Loucy (cell line): ENCODE measurements at regions not wholly inside any gene's neighbourhood (a gene's known extent, or its start where the extent isn't known, plus 50 kb on each side); places are given as distances from the start of the nearest gene placed in this dataset.

Source experiments
- H2AFZ ChIP-seq: fragments of 200-600 bp; sonication (generic); 2 replicates; pipeline ENCODE4 v1.6.0; 2016; ENCODE audit warnings: antibody characterized with exemption, mild to moderate bottlenecking, low read length, moderate library complexity
- H3F3A ChIP-seq: fragments of 200-600 bp; 2 replicates; pipeline ENCODE4 v1.6.0; 2016; ENCODE audit warnings: antibody characterized with exemption, low read depth, mild to moderate bottlenecking
- H3K27me3 ChIP-seq: fragments of 200-600 bp; sonication (generic); 2 replicates; pipeline ENCODE4 v1.6.1; 2014; ENCODE audit warnings: low read length, mild to moderate bottlenecking; ENCODE audit not compliant: insufficient read depth, poor library complexity, severe bottlenecking
- H3K36me3 ChIP-seq: fragments of 200-600 bp; sonication (generic); 2 replicates; pipeline ENCODE4 v1.6.1; 2016; ENCODE audit warnings: low read length; ENCODE audit not compliant: insufficient read depth
- H3K4me1 ChIP-seq: fragments of 200-600 bp; sonication (generic); 2 replicates; pipeline ENCODE4 v1.5.1; 2014; ENCODE audit warnings: low read length, mild to moderate bottlenecking; ENCODE audit not compliant: insufficient read depth, poor library complexity, severe bottlenecking
- H3K4me2 ChIP-seq: fragments of 200-600 bp; sonication (generic); 2 replicates; pipeline ENCODE4 v1.6.0; 2014; ENCODE audit warnings: antibody characterized with exemption, low read length, low read depth, mild to moderate bottlenecking; ENCODE audit not compliant: poor library complexity, severe bottlenecking
- H3K4me3 ChIP-seq: fragments of 200-600 bp; sonication (generic); 2 replicates; pipeline ENCODE4 v1.5.1; 2014; ENCODE audit warnings: low read length, mild to moderate bottlenecking, mixed read lengths; ENCODE audit not compliant: poor library complexity, severe bottlenecking
- H3K79me2 ChIP-seq: fragments of 200-600 bp; sonication (generic); 2 replicates; pipeline ENCODE4 v1.6.1; 2014; ENCODE audit warnings: low read length; ENCODE audit not compliant: insufficient read depth
- H3K9ac ChIP-seq: fragments of 200-600 bp; sonication (generic); 2 replicates; pipeline ENCODE4 v1.6.0; 2014; ENCODE audit warnings: mild to moderate bottlenecking, low read depth, low read length, moderate library complexity; ENCODE audit not compliant: poor library complexity, severe bottlenecking
- H3K9me2 ChIP-seq: fragments of 200-600 bp; sonication (generic); replicated peaks from 2 replicates; pipeline ENCODE4 v1.6.1; 2016; ENCODE audit warnings: low read depth, low read length, mixed read lengths
- H3K9me3 ChIP-seq: fragments of 200-600 bp; sonication (generic); 2 replicates; pipeline ENCODE4 v1.6.1; 2014; ENCODE audit warnings: mild to moderate bottlenecking, antibody characterized with exemption, low read length, low read depth; ENCODE audit not compliant: insufficient read depth
- H4K20me1 ChIP-seq: fragments of 200-600 bp; sonication (generic); 2 replicates; pipeline ENCODE4 v1.6.0; 2014; ENCODE audit warnings: antibody characterized with exemption, low read length, mild to moderate bottlenecking; ENCODE audit not compliant: insufficient read depth, poor library complexity, severe bottlenecking
- CTCF ChIP-seq: fragments of 200-600 bp; sonication (generic); conservative IDR thresholded peaks from 2 replicates; pipeline ENCODE4 v1.5.1; 2014; ENCODE audit warnings: mild to moderate bottlenecking, antibody characterized with exemption, low read length
- EZH2phosphoT487 ChIP-seq: fragments of 200-600 bp; IDR thresholded peaks from 2 replicates; pipeline ENCODE4 v1.6.1; 2018; ENCODE audit warnings: antibody characterized with exemption, mild to moderate bottlenecking, moderate library complexity, borderline replicate concordance

- H3K4me3 ChIP-seq, result no peak overlapping the region
- H3K9ac ChIP-seq, result no peak overlapping the region
- H3K27me3 ChIP-seq, result no peaks in the 10 kb centered on the region
- no peaks in the 10 kb centered on the region for H3K9me3 ChIP-seq
- no peaks in the 10 kb centered on the region for H4K20me1 ChIP-seq
- H3K4me2 ChIP-seq, result no peak overlapping the region
- no peak for TF ChIP-seq CTCF
- TF ChIP-seq EZH2phosphoT487, result no peak
- H2AFZ ChIP-seq, result 0 out of 2 replicates have a peak overlapping the region, but pooled peaks have one; percentile 58
- H3K36me3 ChIP-seq, result no peaks in the 10 kb centered on the region
- no peaks in the 10 kb centered on the region for H3K9me2 ChIP-seq
- H3K79me2 ChIP-seq, result no peaks in the 10 kb centered on the region
- no peaks in the 10 kb centered on the region for H3F3A ChIP-seq
- peaks cover 7% of the 10 kb centered on the region for H3K4me1 ChIP-seq
These were observed 92.3 kb upstream of the NFIA start for GRCh38 chr1:60989749-60990713.

- Histone ChIP-seq H3K79me2 (no peaks in the 10 kb centered on the region), H4K20me1 (no peaks in the 10 kb centered on the region)
These were observed 93.5 kb upstream of the NFIA start for GRCh38 chr1:60988891-60989290.

GRCh38 chr1:60987904-60988303 is 94.5 kb upstream of the NFIA start:
- Histone ChIP-seq H3K79me2 (no peaks in the 10 kb centered on the region), H3K9me2 (no peaks in the 10 kb centered on the region), H3K27me3 (no peaks in the 10 kb centered on the region), H3F3A (no peaks in the 10 kb centered on the region), H3K4me1 (peaks cover 14% of the 10 kb centered on the region), H4K20me1 (no peaks in the 10 kb centered on the region), H3K4me2 (no peak overlapping the region), H3K9me3 (no peaks in the 10 kb centered on the region), H3K36me3 (no peaks in the 10 kb centered on the region), H3K4me3 (no peak overlapping the region), H3K9ac (no peak overlapping the region), H2AFZ (no peak overlapping the region)
- TF ChIP-seq EZH2phosphoT487, result no peak
- no peak for TF ChIP-seq CTCF

More at GRCh38 chr1:60988891-60989290, 93.5 kb upstream of the NFIA start:
- H3K9me2 ChIP-seq, result no peaks in the 10 kb centered on the region
- H3K4me3 ChIP-seq, result no peak overlapping the region
- no peak overlapping the region for H2AFZ ChIP-seq
- H3K4me2 ChIP-seq, result no peak overlapping the region
- no peaks in the 10 kb centered on the region for H3K9me3 ChIP-seq
- TF ChIP-seq CTCF (no peak), EZH2phosphoT487 (no peak)
- no peak overlapping the region for H3K9ac ChIP-seq
- H3F3A ChIP-seq, result no peaks in the 10 kb centered on the region
- H3K4me1 ChIP-seq, result peaks cover 14% of the 10 kb centered on the region
- H3K36me3 ChIP-seq, result no peaks in the 10 kb centered on the region
- no peaks in the 10 kb centered on the region for H3K27me3 ChIP-seq
